MCF 10A (cell line): ENCODE measurements at regions not wholly inside any gene's neighbourhood (a gene's known extent, or its start where the extent isn't known, plus 50 kb on each side); places are given as distances from the start of the nearest gene placed in this dataset.

Experiments
- BruUV-seq: library from RNA; stranded (reverse); fragments of 400-500 nt; replicated peaks from 2 replicates; lab custom pipeline; 2021; lab: Mats Ljungman, UMichigan
- CTCF ChIA-PET: fragments of 300-600 bp; sonication (Branson Sonifier 250); formaldehyde crosslinking; extraction: SDS; loops from one replicate; lab custom pipeline; 2021; ENCODE audit warnings: antibody characterized with exemption, inconsistent platforms; lab: Yijun Ruan, JAX
- POLR2A ChIA-PET: fragments of 300-600, 350-650 bp; sonication (Branson Sonifier 250); formaldehyde crosslinking; extraction: SDS; loops from one replicate; lab custom pipeline; 2020; ENCODE audit warnings: antibody characterized with exemption, inconsistent platforms; lab: Yijun Ruan, JAX
- DNase-seq: peaks from one replicate; pipeline ENCODE4 v3.0.0-alpha.2; 2018; ENCODE audit not compliant: unreplicated experiment
- H3K27ac Mint-ChIP-seq: one replicate; pipeline ENCODE4 v1.8.0; 2022; ENCODE audit warnings: mild to moderate bottlenecking, low read depth, mixed read lengths; ENCODE audit not compliant: unreplicated experiment
- H3K27me3 Mint-ChIP-seq: one replicate; pipeline ENCODE4 v1.8.0; 2022; ENCODE audit warnings: mixed read lengths; ENCODE audit not compliant: insufficient read depth, unreplicated experiment
- H3K36me3 Mint-ChIP-seq: one replicate; pipeline ENCODE4 v1.8.0; 2022; ENCODE audit warnings: mild to moderate bottlenecking, moderate library complexity, mixed read lengths; ENCODE audit not compliant: insufficient read depth, unreplicated experiment
- H3K4me1 Mint-ChIP-seq: one replicate; pipeline ENCODE4 v1.8.0; 2022; ENCODE audit warnings: mixed read lengths; ENCODE audit not compliant: insufficient read depth, unreplicated experiment
- H3K4me3 Mint-ChIP-seq: one replicate; pipeline ENCODE4 v1.8.0; 2022; ENCODE audit warnings: mild to moderate bottlenecking, moderate library complexity, mixed read lengths; ENCODE audit not compliant: unreplicated experiment
- H3K9me3 Mint-ChIP-seq: one replicate; pipeline ENCODE4 v1.8.0; 2022; ENCODE audit warnings: mixed read lengths; ENCODE audit not compliant: unreplicated experiment
- intact Hi-C: fragments of 100-400 bp; cut with micrococcal nuclease; formaldehyde crosslinking; loops from 2 replicates; pipeline ENCODE4 v1.14.1; 2022
- TF ChIP-seq, protein P1 (sequence below): fragments of 200-600 bp; IDR thresholded peaks from one replicate; pipeline ENCODE4 v1.8.0; 2022; ENCODE audit warnings: antibody characterized with exemption, mild to moderate bottlenecking; ENCODE audit not compliant: unreplicated experiment

GRCh38 chr3:120506828-120507774 is 56.3 kb upstream of the FSTL1 start:
- CTCF ChIA-PET, result interaction anchor here (0.6 to 1.6 kb wide), 9 partner anchors 9 to 288 kb away, joined by 3 to 17 read pairs (median 3); no protein-coding TSS in a partner anchor
- DNase-seq, result peak; percentile 59
- no TSS peak for BruUV-seq
- Mint-ChIP-seq H3K9me3 (no peaks in the 10 kb centered on the region), H3K4me1 (peaks cover 17% of the 10 kb centered on the region), H3K27ac (no peak overlapping the region), H3K4me3 (no peak overlapping the region), H3K36me3 (no peaks in the 10 kb centered on the region), H3K27me3 (no peaks in the 10 kb centered on the region)
- TF ChIP-seq, protein P1, sequence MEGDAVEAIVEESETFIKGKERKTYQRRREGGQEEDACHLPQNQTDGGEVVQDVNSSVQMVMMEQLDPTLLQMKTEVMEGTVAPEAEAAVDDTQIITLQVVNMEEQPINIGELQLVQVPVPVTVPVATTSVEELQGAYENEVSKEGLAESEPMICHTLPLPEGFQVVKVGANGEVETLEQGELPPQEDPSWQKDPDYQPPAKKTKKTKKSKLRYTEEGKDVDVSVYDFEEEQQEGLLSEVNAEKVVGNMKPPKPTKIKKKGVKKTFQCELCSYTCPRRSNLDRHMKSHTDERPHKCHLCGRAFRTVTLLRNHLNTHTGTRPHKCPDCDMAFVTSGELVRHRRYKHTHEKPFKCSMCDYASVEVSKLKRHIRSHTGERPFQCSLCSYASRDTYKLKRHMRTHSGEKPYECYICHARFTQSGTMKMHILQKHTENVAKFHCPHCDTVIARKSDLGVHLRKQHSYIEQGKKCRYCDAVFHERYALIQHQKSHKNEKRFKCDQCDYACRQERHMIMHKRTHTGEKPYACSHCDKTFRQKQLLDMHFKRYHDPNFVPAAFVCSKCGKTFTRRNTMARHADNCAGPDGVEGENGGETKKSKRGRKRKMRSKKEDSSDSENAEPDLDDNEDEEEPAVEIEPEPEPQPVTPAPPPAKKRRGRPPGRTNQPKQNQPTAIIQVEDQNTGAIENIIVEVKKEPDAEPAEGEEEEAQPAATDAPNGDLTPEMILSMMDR, result peak; percentile 61
- POLR2A ChIA-PET, result no interaction called here
- intact Hi-C loops, result loop anchor here (1.0 kb wide), 3 partner anchors 57 to 263 kb away; partner anchors contain the start of gene FSTL1

DNA sequence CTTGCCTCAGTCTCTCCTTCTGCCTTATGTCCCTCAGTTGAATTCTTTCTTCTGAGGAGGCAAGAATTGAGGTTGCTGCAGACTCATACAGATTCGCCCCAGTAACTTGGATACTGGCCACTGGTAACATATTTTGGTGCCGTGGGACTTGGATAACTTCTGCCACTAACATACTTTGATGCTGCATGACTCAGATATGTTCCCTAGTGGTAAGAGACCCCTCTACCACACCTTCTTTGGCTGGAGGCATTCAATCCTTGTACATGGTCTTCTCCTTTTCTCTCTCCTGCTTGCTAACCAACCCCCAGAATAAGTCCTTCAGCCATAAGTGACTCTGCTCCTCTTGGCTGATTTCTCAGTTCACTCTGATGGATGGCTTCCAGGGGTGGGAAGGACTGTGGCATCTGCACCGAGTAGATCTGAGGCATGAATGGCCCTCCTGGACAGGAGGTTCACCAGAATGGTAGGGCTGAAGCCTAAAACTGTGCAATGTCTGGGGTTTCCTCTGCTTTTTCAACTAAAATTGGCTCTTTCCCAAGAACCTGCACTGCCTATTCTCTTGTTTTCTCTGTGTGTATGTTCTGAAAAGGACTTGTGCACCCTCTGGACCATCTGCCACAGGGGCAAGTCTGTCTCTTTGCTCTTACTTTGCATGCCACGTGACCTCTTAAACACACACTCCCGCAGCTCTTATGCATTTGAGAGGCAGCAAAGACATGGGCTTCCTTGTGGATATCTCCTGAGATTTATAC is 55.5 kb upstream of the FSTL1 start:
- Mint-ChIP-seq H3K4me1 (peaks cover 17% of the 10 kb centered on the region), H3K27ac (no peak overlapping the region), H3K36me3 (no peaks in the 10 kb centered on the region), H3K9me3 (no peaks in the 10 kb centered on the region), H3K4me3 (no peak overlapping the region), H3K27me3 (no peaks in the 10 kb centered on the region)
- TF ChIP-seq, protein P1, result no peak
- ChIA-PET CTCF (interaction anchor here (0.6 to 3.5 kb wide), 10 partner anchors 9 to 447 kb away, joined by 3 to 17 read pairs (median 3); no protein-coding TSS in a partner anchor), POLR2A (no interaction called here)
- DNase-seq, result no peak
- intact Hi-C loops, result no loop called here
- BruUV-seq, result no TSS peak

DNA sequence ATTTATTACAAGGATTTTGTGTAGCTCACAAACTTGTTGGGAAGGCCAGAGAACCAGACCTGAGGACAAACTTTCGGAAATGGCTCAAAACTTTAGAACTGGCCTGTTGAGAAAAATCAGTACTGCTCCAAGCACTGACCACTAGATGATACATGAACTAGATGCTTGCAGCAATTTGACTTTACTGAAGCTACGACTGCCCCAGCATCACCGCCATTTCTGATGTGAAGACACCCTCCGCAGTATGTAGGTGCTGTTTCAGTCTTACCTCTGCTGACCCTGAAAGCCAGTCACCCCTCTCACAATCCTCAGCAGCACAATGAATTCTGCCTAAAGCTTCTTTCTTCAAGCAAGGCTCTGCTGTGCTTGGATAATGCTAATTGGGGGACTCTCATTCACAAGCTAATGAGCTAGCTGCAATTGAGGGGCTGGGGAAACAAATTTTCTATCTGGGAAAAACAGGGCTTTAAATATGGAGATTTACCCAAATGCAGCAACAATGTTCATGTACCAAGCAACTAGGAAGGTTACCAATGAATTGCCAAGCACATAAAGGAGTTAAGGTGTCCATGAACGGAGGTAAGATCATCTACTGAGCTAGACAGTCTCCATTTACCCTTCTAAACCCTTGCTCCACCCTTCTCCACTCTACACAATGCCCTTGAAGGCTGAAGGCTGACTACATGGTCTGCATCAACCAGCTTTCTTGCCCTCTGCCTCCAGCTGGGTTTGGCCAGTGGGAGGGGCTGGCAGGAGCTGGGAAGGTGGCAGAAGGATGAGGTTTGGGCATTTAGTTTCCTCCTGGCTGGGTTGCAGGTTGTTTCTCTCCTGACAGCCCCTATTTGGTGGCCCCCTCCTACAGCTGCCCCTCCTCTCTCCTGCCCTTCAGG is 53.2 kb upstream of the FSTL1 start:
- intact Hi-C loops, result no loop called here
- CTCF ChIA-PET, result interaction anchor here (0.6 to 3.5 kb wide), 9 partner anchors 10 to 260 kb away, joined by 3 to 12 read pairs (median 3); no protein-coding TSS in a partner anchor

More for the DNA sequence above, 53.2 kb upstream of the FSTL1 start:
- TF ChIP-seq, protein P1, result no peak
- no peaks in the 10 kb centered on the region for H3K36me3 Mint-ChIP-seq
- no peak for DNase-seq
- H3K27ac Mint-ChIP-seq, result no peak overlapping the region
- no TSS peak for BruUV-seq
- no peak overlapping the region for H3K4me3 Mint-ChIP-seq
- POLR2A ChIA-PET, result no interaction called here
- no peaks in the 10 kb centered on the region for H3K27me3 Mint-ChIP-seq
- H3K9me3 Mint-ChIP-seq, result no peaks in the 10 kb centered on the region
- H3K4me1 Mint-ChIP-seq, result peaks cover 22% of the 10 kb centered on the region
